WTC11 (cell line): ENCODE measurements at regions not wholly inside any gene's neighbourhood (a gene's known extent, or its start where the extent isn't known, plus 50 kb on each side); places are given as distances from the start of the nearest gene placed in this dataset.

Experiments used
- ATAC-seq: fragments of 200-7000 bp; cut with Tn5 transposase; 2 replicates; pipeline ENCODE4 v1.10.0; 2021; ENCODE audit warnings: mild to moderate bottlenecking, moderate library complexity
- CTCF ChIA-PET: fragments of 300-600 bp; sonication (Branson Sonifier 250); formaldehyde crosslinking; loops from one replicate; lab custom pipeline; 2021; ENCODE audit warnings: antibody characterized with exemption; lab: Charles Lee
- POLR2A ChIA-PET: fragments of 350-600 bp; sonication (Branson Sonifier 250); formaldehyde crosslinking; loops from one replicate; lab custom pipeline; 2021; ENCODE audit warnings: antibody characterized with exemption; lab: Charles Lee
- DNase-seq: peaks from one replicate; pipeline ENCODE4 v3.0.0; 2021; ENCODE audit warnings: low spot score
- H3K27ac Mint-ChIP-seq: 2 replicates; pipeline ENCODE4 v1.8.0; 2021; ENCODE audit warnings: mixed read lengths
- H3K27me3 Mint-ChIP-seq: 2 replicates; pipeline ENCODE4 v1.8.0; 2021; ENCODE audit warnings: low read depth, mild to moderate bottlenecking, moderate library complexity, mixed read lengths
- H3K36me3 Mint-ChIP-seq: 2 replicates; pipeline ENCODE4 v1.8.0; 2021; ENCODE audit warnings: mixed read lengths
- H3K4me1 Mint-ChIP-seq: 2 replicates; pipeline ENCODE4 v1.8.0; 2022; ENCODE audit warnings: mixed read lengths
- H3K4me3 Mint-ChIP-seq: 2 replicates; pipeline ENCODE4 v1.8.0; 2021; ENCODE audit warnings: mild to moderate bottlenecking, moderate library complexity, mixed read lengths
- H3K9me3 Mint-ChIP-seq: 2 replicates; pipeline ENCODE4 v1.8.0; 2021; ENCODE audit warnings: mixed read lengths
- ATF1 ChIP-seq: sonication (generic); formaldehyde crosslinking; IDR thresholded peaks from 2 replicates; pipeline ENCODE4 v1.8.1; 2023; ENCODE audit warnings: mild to moderate bottlenecking, moderate library complexity, missing genetic modification reagents
- ATF2 ChIP-seq: sonication (generic); formaldehyde crosslinking; IDR thresholded peaks from 2 replicates; pipeline ENCODE4 v1.8.1; 2022; ENCODE audit warnings: low read depth, missing genetic modification reagents, borderline replicate concordance
- CREB1 ChIP-seq: sonication (generic); formaldehyde crosslinking; IDR thresholded peaks from 2 replicates; pipeline ENCODE4 v1.8.0; 2023; ENCODE audit warnings: mild to moderate bottlenecking, missing genetic modification reagents
- CTCF ChIP-seq: fragments of 200-600 bp; IDR thresholded peaks from 2 replicates; pipeline ENCODE4 v1.8.0; 2022; ENCODE audit warnings: antibody characterized with exemption
- E2F5 ChIP-seq: sonication (generic); formaldehyde crosslinking; IDR thresholded peaks from 2 replicates; pipeline ENCODE4 v1.8.1; 2022; ENCODE audit warnings: mild to moderate bottlenecking, moderate library complexity, missing genetic modification reagents
- ELF4 ChIP-seq: sonication (generic); formaldehyde crosslinking; IDR thresholded peaks from 2 replicates; pipeline ENCODE4 v1.8.1; 2022; ENCODE audit warnings: low read depth, mild to moderate bottlenecking, moderate library complexity, missing genetic modification reagents
- FOXJ3 ChIP-seq: sonication (generic); formaldehyde crosslinking; IDR thresholded peaks from 2 replicates; pipeline ENCODE4 v1.9.0; 2021; ENCODE audit warnings: missing genetic modification reagents, mild to moderate bottlenecking, borderline replicate concordance
- FOXP4 ChIP-seq: sonication (generic); formaldehyde crosslinking; IDR thresholded peaks from 2 replicates; pipeline ENCODE4 v1.8.0; 2022; ENCODE audit warnings: mild to moderate bottlenecking, missing genetic modification reagents
- HMGA2 ChIP-seq: fragments of 250-450 bp; sonication (Bioruptor Pico); IDR thresholded peaks from 2 replicates; pipeline ENCODE4 v1.4.0; 2021; ENCODE audit warnings: mild to moderate bottlenecking, moderate library complexity
- IRF2 ChIP-seq: sonication (generic); formaldehyde crosslinking; IDR thresholded peaks from 2 replicates; pipeline ENCODE4 v1.8.0; 2022; ENCODE audit warnings: low read depth, missing genetic modification reagents, borderline replicate concordance
- JUN ChIP-seq: sonication (generic); formaldehyde crosslinking; IDR thresholded peaks from 2 replicates; pipeline ENCODE4 v1.8.0; 2023; ENCODE audit warnings: mild to moderate bottlenecking, missing genetic modification reagents
- NFYB ChIP-seq: sonication (generic); formaldehyde crosslinking; conservative IDR thresholded peaks from 2 replicates; pipeline ENCODE4 v1.8.0; 2022; ENCODE audit warnings: low read depth, missing genetic modification reagents
- PRDM15 ChIP-seq: sonication (generic); formaldehyde crosslinking; IDR thresholded peaks from 2 replicates; pipeline ENCODE4 v1.8.0; 2022; ENCODE audit warnings: missing genetic modification reagents
- RORB ChIP-seq: fragments of 250-450 bp; sonication (Bioruptor Pico); IDR thresholded peaks from 2 replicates; pipeline ENCODE4 v1.9.0; 2021; ENCODE audit warnings: mild to moderate bottlenecking
- SMAD4 ChIP-seq: sonication (generic); formaldehyde crosslinking; IDR thresholded peaks from 2 replicates; pipeline ENCODE4 v1.8.0; 2022; ENCODE audit warnings: mild to moderate bottlenecking, missing genetic modification reagents
- STAT6 ChIP-seq: sonication (generic); formaldehyde crosslinking; conservative IDR thresholded peaks from 2 replicates; pipeline ENCODE4 v1.8.1; 2023; ENCODE audit warnings: mild to moderate bottlenecking, low read depth, missing genetic modification reagents, moderate library complexity
- ZMAT4 ChIP-seq: fragments of 250-450 bp; sonication (Bioruptor Pico); IDR thresholded peaks from 2 replicates; pipeline ENCODE4 v1.9.0; 2021; ENCODE audit warnings: mild to moderate bottlenecking
- ZNF121 ChIP-seq: sonication (generic); formaldehyde crosslinking; IDR thresholded peaks from 2 replicates; pipeline ENCODE4 v1.8.0; 2023; ENCODE audit warnings: missing genetic modification reagents
- ZNF281 ChIP-seq: sonication (generic); formaldehyde crosslinking; IDR thresholded peaks from 2 replicates; pipeline ENCODE4 v1.8.0; 2023; ENCODE audit warnings: mild to moderate bottlenecking, missing genetic modification reagents

GRCh38 chr5:105868038-105868780 lies 1802.5 kb downstream of the EFNA5 start:
- POLR2A ChIA-PET: no interaction called here
- peaks cover 4% of the 10 kb centered on the region; the same call in 1 of the 2 replicates for H3K36me3 Mint-ChIP-seq
- no peak overlapping the region for H3K27ac Mint-ChIP-seq
- CTCF ChIA-PET: no interaction called here
- TF ChIP-seq PRDM15 (CRISPR knock-in tag): no peak
- TF ChIP-seq ATF2 (CRISPR knock-in tag): no peak
- TF ChIP-seq ZNF281 (CRISPR knock-in tag): no peak
- TF ChIP-seq SMAD4 (CRISPR knock-in tag): no peak
- no peak for TF ChIP-seq NFYB
- TF ChIP-seq ELF4 (CRISPR knock-in tag): no peak
- no peak for TF ChIP-seq RORB (CRISPR knock-in tag)
- TF ChIP-seq E2F5 (CRISPR knock-in tag): no peak
- no peak for TF ChIP-seq FOXP4 (CRISPR knock-in tag)
- no peaks in the 10 kb centered on the region for H3K4me1 Mint-ChIP-seq
- H3K27me3 Mint-ChIP-seq: no peaks in the 10 kb centered on the region
- H3K9me3 Mint-ChIP-seq: peaks cover 20% of the 10 kb centered on the region
- ATAC-seq: peak; percentile 87
- no peak for DNase-seq
- no peak overlapping the region for H3K4me3 Mint-ChIP-seq

- no peak for DNase-seq
- Mint-ChIP-seq H3K4me1 (no peaks in the 10 kb centered on the region), H3K9me3 (peaks cover 25% of the 10 kb centered on the region), H3K27ac (no peak overlapping the region), H3K27me3 (no peaks in the 10 kb centered on the region), H3K4me3 (no peak overlapping the region), H3K36me3 (peaks cover 4% of the 10 kb centered on the region; the same call in 1 of the 2 replicates)
- ATAC-seq: no peak
- POLR2A ChIA-PET: no interaction called here
- CTCF ChIA-PET: no interaction called here
- no peak for TF ChIP-seq CTCF
- no peak for TF ChIP-seq STAT6 (CRISPR knock-in tag)
- no peak for TF ChIP-seq ZMAT4
- no peak for TF ChIP-seq CREB1
- TF ChIP-seq ZNF121 (CRISPR knock-in tag): no peak
- TF ChIP-seq HMGA2: no peak
- no peak for TF ChIP-seq IRF2 (CRISPR knock-in tag)
- no peak for TF ChIP-seq ATF1
- no peak for TF ChIP-seq JUN (CRISPR knock-in tag)
- no peak for TF ChIP-seq FOXJ3 (CRISPR knock-in tag)
Observed at GRCh38 chr5:105865834-105866233, 1804.9 kb downstream of the EFNA5 start.
